H9 (cell line): ENCODE measurements at regions not wholly inside any gene's neighbourhood (a gene's known extent, or its start where the extent isn't known, plus 50 kb on each side); places are given as distances from the start of the nearest gene placed in this dataset.

Experiments used
- DNase-seq: peaks from one replicate; pipeline ENCODE4 v3.0.0-alpha.2; 2017
- H2AFZ ChIP-seq: one replicate; pipeline ENCODE4 v1.6.1; 2013; ENCODE audit warnings: mild to moderate bottlenecking, low read length, control low read depth, moderate library complexity
- H2AK5ac ChIP-seq: 2 replicates; pipeline ENCODE4 v1.6.1; 2013; ENCODE audit warnings: low read length, control low read depth, mixed read lengths; ENCODE audit not compliant: insufficient read length
- H2BK120ac ChIP-seq: one replicate; pipeline ENCODE4 v1.6.1; 2013; ENCODE audit warnings: low read depth, mild to moderate bottlenecking, low read length, control low read depth, inconsistent platforms; ENCODE audit not compliant: poor library complexity, severe bottlenecking
- H2BK12ac ChIP-seq: 2 replicates; pipeline ENCODE4 v1.6.1; 2013; ENCODE audit warnings: low read length, control low read depth, mixed read lengths, low read depth; ENCODE audit not compliant: insufficient read length
- H2BK15ac ChIP-seq: 2 replicates; pipeline ENCODE4 v1.6.1; 2013; ENCODE audit warnings: low read depth, low read length, control low read depth
- H2BK20ac ChIP-seq: one replicate; pipeline ENCODE4 v1.6.1; 2013; ENCODE audit warnings: low read depth, mild to moderate bottlenecking, low read length, control low read depth, inconsistent platforms; ENCODE audit not compliant: poor library complexity, severe bottlenecking
- H2BK5ac ChIP-seq: 2 replicates; pipeline ENCODE4 v1.6.1; 2013; ENCODE audit warnings: low read length, control low read depth, mixed read lengths; ENCODE audit not compliant: insufficient read length
- H3K14ac ChIP-seq: 2 replicates; pipeline ENCODE4 v1.6.1; 2013; ENCODE audit warnings: low read length, control low read depth; ENCODE audit not compliant: insufficient read depth
- H3K18ac ChIP-seq: 2 replicates; pipeline ENCODE4 v1.6.1; 2013; ENCODE audit warnings: low read depth, mild to moderate bottlenecking, mixed read lengths, low read length, control low read depth; ENCODE audit not compliant: insufficient read length
- H3K23ac ChIP-seq: 2 replicates; pipeline ENCODE4 v1.6.1; 2013; ENCODE audit warnings: low read length, control low read depth, mixed read lengths, low read depth; ENCODE audit not compliant: insufficient read length
- H3K23me2 ChIP-seq: 2 replicates; pipeline ENCODE4 v1.6.1; 2013; ENCODE audit warnings: low read depth, mild to moderate bottlenecking, mixed read lengths, low read length, control low read depth; ENCODE audit not compliant: insufficient read length, poor library complexity, severe bottlenecking
- H3K27ac ChIP-seq: 2 replicates; pipeline ENCODE4 v1.5.1; 2013; ENCODE audit warnings: low read length, control low read depth, mixed read lengths, low read depth; ENCODE audit not compliant: insufficient read length
- H3K27me3 ChIP-seq: 2 replicates; pipeline ENCODE4 v1.6.1; 2013; ENCODE audit warnings: low read length, control low read depth, inconsistent platforms; ENCODE audit not compliant: insufficient read depth
- H3K4ac ChIP-seq: 2 replicates; pipeline ENCODE4 v1.6.1; 2013; ENCODE audit warnings: low read depth, mild to moderate bottlenecking, control low read depth, inconsistent platforms, low read length, moderate library complexity
- H3K4me1 ChIP-seq: 2 replicates; pipeline ENCODE4 v1.6.1; 2013; ENCODE audit warnings: low read length, control low read depth, inconsistent platforms; ENCODE audit not compliant: insufficient read depth
- H3K4me2 ChIP-seq: 2 replicates; pipeline ENCODE4 v1.6.1; 2013; ENCODE audit warnings: low read length, control low read depth, mixed read lengths; ENCODE audit not compliant: insufficient read length, insufficient read depth
- H3K56ac ChIP-seq: 2 replicates; pipeline ENCODE4 v1.6.1; 2013; ENCODE audit warnings: low read depth, mild to moderate bottlenecking, mixed read lengths, low read length, control low read depth; ENCODE audit not compliant: insufficient read length
- H3K79me1 ChIP-seq: 2 replicates; pipeline ENCODE4 v1.6.1; 2013; ENCODE audit warnings: low read depth, mild to moderate bottlenecking, moderate library complexity, low read length, control low read depth, inconsistent platforms; ENCODE audit not compliant: insufficient read depth, poor library complexity, severe bottlenecking
- H3K79me2 ChIP-seq: 2 replicates; pipeline ENCODE4 v1.6.1; 2013; ENCODE audit warnings: low read length, control low read depth, inconsistent platforms; ENCODE audit not compliant: insufficient read depth
- H3K9ac ChIP-seq: 2 replicates; pipeline ENCODE4 v1.6.1; 2013; ENCODE audit warnings: low read length, control low read depth, mixed read lengths; ENCODE audit not compliant: insufficient read length; ENCODE audit errors: extremely low read depth
- H3K9me3 ChIP-seq: one replicate; pipeline ENCODE4 v1.6.1; 2013; ENCODE audit warnings: low read depth, low read length, inconsistent platforms; ENCODE audit not compliant: control insufficient read depth
- H3T11ph ChIP-seq: one replicate; pipeline ENCODE4 v1.6.1; 2013; ENCODE audit warnings: mild to moderate bottlenecking, low read length, control low read depth, inconsistent platforms
- H4K20me1 ChIP-seq: one replicate; pipeline ENCODE4 v1.6.1; 2013; ENCODE audit not compliant: control insufficient read depth, insufficient read length, insufficient read depth
- H4K5ac ChIP-seq: 2 replicates; pipeline ENCODE4 v1.6.1; 2013; ENCODE audit warnings: low read depth, mild to moderate bottlenecking, mixed read lengths, low read length, control low read depth; ENCODE audit not compliant: insufficient read length
- H4K8ac ChIP-seq: replicated peaks from 2 replicates; pipeline ENCODE4 v1.6.1; 2013; ENCODE audit warnings: low read length, control low read depth, mixed read lengths, low read depth; ENCODE audit not compliant: insufficient read length
- H4K91ac ChIP-seq: 2 replicates; pipeline ENCODE4 v1.6.1; 2013; ENCODE audit warnings: low read depth, mild to moderate bottlenecking, moderate library complexity, mixed read lengths, low read length, control low read depth; ENCODE audit not compliant: insufficient read length
- H3K27ac Mint-ChIP-seq, 3 experiments: 2 replicates in 2 of 3; 3 replicates in 1 of 3; pipeline ENCODE4 v1.8.0; 2020 to 2021; ENCODE audit warnings: mixed read lengths in 3 of 3, mild to moderate bottlenecking in 1 of 3, moderate library complexity in 1 of 3
- H3K27me3 Mint-ChIP-seq: 2 replicates; pipeline ENCODE4 v1.8.0; 2021; ENCODE audit warnings: low read depth, mild to moderate bottlenecking, moderate library complexity, mixed read lengths
- H3K36me3 Mint-ChIP-seq, 3 experiments: 2 replicates in 2 of 3; 3 replicates in 1 of 3; pipeline ENCODE4 v1.8.0; 2020 to 2021; ENCODE audit warnings: low read depth in 3 of 3, mixed read lengths in 3 of 3; ENCODE audit not compliant: insufficient read depth in 1 of 3
- H3K4me1 Mint-ChIP-seq, 2 experiments: 2 replicates each; pipeline ENCODE4 v1.8.0; 2020; ENCODE audit warnings: mixed read lengths in 2 of 2
- H3K4me3 Mint-ChIP-seq, 2 experiments: 2 replicates in 1 of 2; 3 replicates in 1 of 2; pipeline ENCODE4 v1.8.0; 2020 to 2021; ENCODE audit warnings: mild to moderate bottlenecking in 2 of 2, mixed read lengths in 2 of 2, moderate library complexity in 1 of 2
- H3K9me3 Mint-ChIP-seq, 2 experiments: 2 replicates in 1 of 2; 3 replicates in 1 of 2; pipeline ENCODE4 v1.8.0; 2020; ENCODE audit warnings: mild to moderate bottlenecking in 2 of 2, mixed read lengths in 2 of 2, moderate library complexity in 1 of 2
- CTCF ChIP-seq: fragments of 200-600 bp; sonication (generic); conservative IDR thresholded peaks from 3 replicates; pipeline ENCODE4 v1.8.0; 2021; ENCODE audit warnings: antibody characterized with exemption, mild to moderate bottlenecking
- WGBS: extraction: QIAGEN DNeasy Blood & Tissue Kit; methylation state at CpG from one replicate; pipeline ENCODE4 v1.1.7; 2013; ENCODE audit warnings: missing lambda C conversion rate, low lambda C conversion rate, mixed read lengths; ENCODE audit not compliant: insufficient read length; ENCODE audit errors: extremely low coverage; 5-methylcytosine and 5-hydroxymethylcytosine counted together

GRCh38 chr9:22970434-22970975 lies 523.9 kb downstream of the DMRTA1 start:
- Histone ChIP-seq H4K91ac (no peak overlapping the region), H2BK12ac (no peak overlapping the region), H2BK15ac (no peak overlapping the region), H4K20me1 (no peaks in the 10 kb centered on the region), H2AFZ (no peak overlapping the region), H3K79me1 (no peaks in the 10 kb centered on the region), H3K23me2 (no peaks in the 10 kb centered on the region), H2BK20ac (no peak overlapping the region), H3K9ac (no peak overlapping the region), H3K27ac (no peak overlapping the region), H3K9me3 (no peaks in the 10 kb centered on the region), H3K56ac (no peak overlapping the region), H2BK120ac (no peak overlapping the region), H3K4ac (no peak overlapping the region), H3K4me2 (no peak overlapping the region), H2BK5ac (no peak overlapping the region), H4K8ac (no peak overlapping the region), H2AK5ac (no peak overlapping the region), H4K5ac (no peak overlapping the region), H3K27me3 (no peaks in the 10 kb centered on the region), H3T11ph (no peak overlapping the region), H3K18ac (no peak overlapping the region), H3K23ac (no peak overlapping the region), H3K4me1 (no peaks in the 10 kb centered on the region; the same call in 1 of the 2 replicates), H3K79me2 (no peaks in the 10 kb centered on the region), H3K14ac (no peak overlapping the region)
- no peaks in the 10 kb centered on the region for H3K9me3 Mint-ChIP-seq
- H3K36me3 Mint-ChIP-seq, result no peaks in the 10 kb centered on the region
- no peak overlapping the region for H3K4me3 Mint-ChIP-seq
- H3K4me1 Mint-ChIP-seq, result peaks cover 27 to 33% of the 10 kb centered on the region in 2 experiments
- no peak for DNase-seq
- TF ChIP-seq CTCF, result no peak
- no peaks in the 10 kb centered on the region for H3K27me3 Mint-ChIP-seq
- H3K27ac Mint-ChIP-seq, result peak overlapping the region in 1 of 3 experiments; percentile 82; a peak in 2 of 7 replicates
- no CpG with 5 or more reads among the region's 7 CpGs for WGBS
